Right lobe of liver (tissue), 4 donors: ENCODE measurements at regions not wholly inside any gene's neighbourhood (a gene's known extent, or its start where the extent isn't known, plus 50 kb on each side); places are given as distances from the start of the nearest gene placed in this dataset.

Experiments used
- POLR2A ChIP-seq: fragments of 450-650 bp; IDR thresholded peaks from one replicate; pipeline ENCODE4 v1.6.1; 2017; ENCODE audit warnings: antibody characterized with exemption, mild to moderate bottlenecking
- TF ChIP-seq, protein P1 (sequence below), 4 donors: fragments of 200-600 bp in 3 of 4; fragments of 450-650 bp in 1 of 4; IDR thresholded peaks; one replicate each; pipeline versions ENCODE4 v1.5.1 to v1.8.0; 2016 to 2022; ENCODE audit warnings: antibody characterized with exemption in 4 of 4, mild to moderate bottlenecking in 2 of 4
- donor health status: DM: no; HTN: no; CAD: no.
- donor health status: DM: no; HTN: no; CAD: no.
- donor health status: DM: no; HTN: yes; CAD: no.

DNA sequence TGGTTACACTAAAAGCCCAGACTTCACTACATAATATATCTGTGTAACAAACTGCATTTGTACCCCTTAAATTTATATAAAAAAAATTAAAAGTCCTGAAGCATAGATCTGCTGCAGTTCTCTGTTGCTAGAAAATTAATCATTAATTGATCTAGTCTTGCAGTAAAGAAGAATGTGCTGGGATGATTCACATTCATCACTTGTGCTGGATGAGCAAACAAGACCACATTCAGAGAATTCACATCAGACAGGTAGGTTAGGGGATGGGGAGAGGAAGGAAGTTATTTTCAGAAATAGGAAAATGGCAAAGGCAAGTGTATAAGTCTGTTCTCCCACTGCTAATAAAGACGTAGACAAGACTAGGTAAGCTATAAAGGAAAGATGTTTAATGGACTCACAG is 1019.0 kb downstream of the KCNMA1 start:
- TF ChIP-seq, protein P1, sequence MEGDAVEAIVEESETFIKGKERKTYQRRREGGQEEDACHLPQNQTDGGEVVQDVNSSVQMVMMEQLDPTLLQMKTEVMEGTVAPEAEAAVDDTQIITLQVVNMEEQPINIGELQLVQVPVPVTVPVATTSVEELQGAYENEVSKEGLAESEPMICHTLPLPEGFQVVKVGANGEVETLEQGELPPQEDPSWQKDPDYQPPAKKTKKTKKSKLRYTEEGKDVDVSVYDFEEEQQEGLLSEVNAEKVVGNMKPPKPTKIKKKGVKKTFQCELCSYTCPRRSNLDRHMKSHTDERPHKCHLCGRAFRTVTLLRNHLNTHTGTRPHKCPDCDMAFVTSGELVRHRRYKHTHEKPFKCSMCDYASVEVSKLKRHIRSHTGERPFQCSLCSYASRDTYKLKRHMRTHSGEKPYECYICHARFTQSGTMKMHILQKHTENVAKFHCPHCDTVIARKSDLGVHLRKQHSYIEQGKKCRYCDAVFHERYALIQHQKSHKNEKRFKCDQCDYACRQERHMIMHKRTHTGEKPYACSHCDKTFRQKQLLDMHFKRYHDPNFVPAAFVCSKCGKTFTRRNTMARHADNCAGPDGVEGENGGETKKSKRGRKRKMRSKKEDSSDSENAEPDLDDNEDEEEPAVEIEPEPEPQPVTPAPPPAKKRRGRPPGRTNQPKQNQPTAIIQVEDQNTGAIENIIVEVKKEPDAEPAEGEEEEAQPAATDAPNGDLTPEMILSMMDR (IDR thresholded peaks at IDR 0.05), result no peak
- TF ChIP-seq POLR2A, result no peak
